Thyroid gland (tissue), 4 donors: ENCODE measurements at regions not wholly inside any gene's neighbourhood (a gene's known extent, or its start where the extent isn't known, plus 50 kb on each side); places are given as distances from the start of the nearest gene placed in this dataset.

Experiments used
- POLR2A ChIP-seq, 2 donors: fragments of 450-650 bp; IDR thresholded peaks; one replicate each; pipeline ENCODE4 v1.6.1; 2017; ENCODE audit warnings: antibody characterized with exemption in 2 of 2, mild to moderate bottlenecking in 2 of 2, moderate library complexity in 1 of 2
- TF ChIP-seq, protein P1 (sequence below), 6 experiments: fragments of 200-600 bp in 3 of 6; fragments of 450-650 bp in 3 of 6; sonication (generic) in 3 of 6; IDR thresholded peaks; one replicate each; pipeline ENCODE4 v1.5.1; 2016 to 2019; ENCODE audit warnings: antibody characterized with exemption in 6 of 6, mild to moderate bottlenecking in 2 of 6, inconsistent platforms in 1 of 6, moderate library complexity in 1 of 6

DNA sequence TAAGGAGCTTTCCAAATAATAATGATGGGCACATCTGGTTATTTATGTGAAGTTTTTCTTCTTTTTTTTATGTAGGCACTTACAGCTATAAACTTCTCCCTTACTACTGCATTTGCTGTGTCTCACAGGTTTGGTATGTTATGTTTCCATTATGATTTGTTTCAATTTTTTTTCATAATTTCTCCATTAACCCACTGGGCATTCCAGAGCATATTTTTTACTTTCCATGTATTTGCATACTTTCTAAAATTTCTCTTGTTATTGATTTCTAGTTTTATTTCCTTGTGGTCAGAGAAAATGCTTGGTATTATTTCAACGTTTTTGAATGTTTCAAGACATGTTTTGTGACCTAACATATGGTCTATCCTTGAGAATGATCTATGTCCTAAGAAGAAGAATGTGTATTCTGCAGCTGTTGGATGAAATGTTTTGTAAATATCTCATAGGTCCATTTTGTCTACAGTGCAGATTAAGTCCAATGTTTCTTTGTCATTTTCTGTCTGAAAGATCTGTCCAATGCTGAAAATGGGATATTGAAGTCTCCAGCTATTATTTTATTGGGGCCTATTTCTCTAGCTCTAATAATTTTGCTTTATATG lies 362.1 kb downstream of the DDX10 start:
- TF ChIP-seq, protein P1, sequence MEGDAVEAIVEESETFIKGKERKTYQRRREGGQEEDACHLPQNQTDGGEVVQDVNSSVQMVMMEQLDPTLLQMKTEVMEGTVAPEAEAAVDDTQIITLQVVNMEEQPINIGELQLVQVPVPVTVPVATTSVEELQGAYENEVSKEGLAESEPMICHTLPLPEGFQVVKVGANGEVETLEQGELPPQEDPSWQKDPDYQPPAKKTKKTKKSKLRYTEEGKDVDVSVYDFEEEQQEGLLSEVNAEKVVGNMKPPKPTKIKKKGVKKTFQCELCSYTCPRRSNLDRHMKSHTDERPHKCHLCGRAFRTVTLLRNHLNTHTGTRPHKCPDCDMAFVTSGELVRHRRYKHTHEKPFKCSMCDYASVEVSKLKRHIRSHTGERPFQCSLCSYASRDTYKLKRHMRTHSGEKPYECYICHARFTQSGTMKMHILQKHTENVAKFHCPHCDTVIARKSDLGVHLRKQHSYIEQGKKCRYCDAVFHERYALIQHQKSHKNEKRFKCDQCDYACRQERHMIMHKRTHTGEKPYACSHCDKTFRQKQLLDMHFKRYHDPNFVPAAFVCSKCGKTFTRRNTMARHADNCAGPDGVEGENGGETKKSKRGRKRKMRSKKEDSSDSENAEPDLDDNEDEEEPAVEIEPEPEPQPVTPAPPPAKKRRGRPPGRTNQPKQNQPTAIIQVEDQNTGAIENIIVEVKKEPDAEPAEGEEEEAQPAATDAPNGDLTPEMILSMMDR (IDR thresholded peaks at IDR 0.05): no peak
- no peak for TF ChIP-seq POLR2A (IDR thresholded peaks at IDR 0.05)
